ENCODE measurements at regions not wholly inside any gene's neighbourhood (a gene's known extent, or its start where the extent isn't known, plus 50 kb on each side); places are given as distances from the start of the nearest gene placed in this dataset.

GRCh38 chr3:18597919-18598318 is 172.8 kb upstream of the SATB1 start:
- TF ChIP-seq POLR2A (IDR thresholded peaks at IDR 0.05; ENCODE audit: low read length), result no peak
- no peak for TF ChIP-seq GATA1 (IDR thresholded peaks at IDR 0.05; ENCODE audit: low read depth, low read length)

All from erythroblast (primary cell).